Fibroblast of skin of right biceps (primary cell): ENCODE measurements at regions not wholly inside any gene's neighbourhood (a gene's known extent, or its start where the extent isn't known, plus 50 kb on each side); places are given as distances from the start of the nearest gene placed in this dataset.
A peak's percentile ranks its signal among the peaks of the same experiment; 100 is the strongest.
"Not testable (repeated sequence)": the region's sequence is repeated elsewhere in the genome, so short reads cannot be mapped to it uniquely, and the experiment has no call there.

Experiments
- DNase-seq: peaks from one replicate; pipeline ENCODE4 v3.0.0-alpha.2; 2013

DNA sequence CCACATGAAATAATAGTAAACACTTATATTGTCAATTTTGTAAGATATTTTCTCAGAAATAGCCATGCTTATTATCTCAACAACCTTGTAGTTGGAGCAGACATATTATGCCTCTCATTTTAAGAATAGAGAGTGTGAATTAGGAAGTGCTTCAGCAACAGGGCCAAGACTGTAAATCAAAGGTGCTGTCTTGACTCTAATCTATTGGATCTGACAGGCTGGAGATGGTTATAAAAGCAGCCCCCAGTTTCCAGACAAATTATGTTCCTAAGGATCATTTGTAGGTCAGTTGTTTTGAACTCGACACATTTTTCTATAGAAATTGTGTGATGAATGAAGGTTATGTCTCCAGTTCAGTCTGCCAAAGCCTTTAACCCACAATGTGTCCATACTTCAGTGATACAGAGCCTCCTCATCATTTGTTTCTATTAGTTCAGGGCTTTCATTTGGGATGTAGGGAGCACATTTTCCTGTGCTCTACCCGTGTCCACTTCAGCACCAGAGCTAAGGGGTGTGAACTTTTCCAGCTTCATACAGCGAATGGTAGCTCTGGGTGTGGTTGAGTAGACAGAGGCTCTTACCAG lies 284.8 kb upstream of the FBXO33 start:
- no peak for DNase-seq

DNA sequence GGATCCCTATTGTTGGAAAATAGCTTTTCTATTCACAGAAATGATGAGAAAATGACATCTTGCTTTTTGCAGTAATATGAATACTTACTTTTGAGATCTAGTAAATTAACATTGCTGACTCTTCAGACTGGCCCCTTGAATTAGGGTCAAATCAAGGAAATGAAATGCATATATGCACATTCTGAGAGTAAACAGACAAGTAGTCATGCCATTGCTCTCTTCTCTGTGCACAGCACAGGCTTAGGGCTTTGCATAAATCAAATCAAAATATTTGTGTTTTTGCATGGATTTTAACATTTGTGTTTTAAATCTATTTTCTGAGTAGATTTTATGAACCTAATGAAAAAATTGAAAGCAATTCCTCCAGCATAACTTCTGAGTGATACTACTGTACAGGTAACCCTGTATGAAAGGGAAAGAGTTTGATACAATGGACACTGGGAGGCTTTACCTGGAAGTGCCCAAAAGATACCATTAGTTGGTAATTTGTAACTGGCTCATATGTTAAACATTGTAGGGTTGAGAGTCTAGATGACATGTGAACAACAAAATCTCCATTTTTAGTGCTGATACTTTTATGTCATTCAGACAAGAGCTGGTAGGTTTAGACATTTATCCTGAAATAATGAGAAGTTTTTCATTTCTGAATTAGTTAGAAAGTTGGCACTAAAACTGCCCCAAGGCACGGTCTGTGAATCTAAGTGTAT lies 280.2 kb upstream of the FBXO33 start:
- no peak for DNase-seq

DNA sequence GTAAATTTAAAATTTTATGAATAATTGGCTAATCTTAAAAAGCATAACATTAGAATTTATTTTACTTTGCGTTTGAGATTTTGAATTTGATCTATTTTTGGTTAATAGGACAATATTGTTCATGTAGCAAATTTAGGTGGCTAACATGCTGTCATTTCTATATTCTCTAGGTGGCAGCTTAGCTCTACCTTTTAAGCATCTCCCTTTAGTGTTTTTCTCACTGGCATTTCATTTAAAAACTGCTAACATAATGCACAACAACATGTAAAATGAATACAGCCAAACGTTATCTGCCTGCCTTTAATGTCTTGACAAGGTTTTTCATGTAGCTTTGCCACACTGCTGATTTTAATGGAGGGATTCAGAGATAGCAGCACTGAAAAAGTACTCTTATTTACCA lies 272.4 kb upstream of the FBXO33 start:
- DNase-seq, result no peak

DNA sequence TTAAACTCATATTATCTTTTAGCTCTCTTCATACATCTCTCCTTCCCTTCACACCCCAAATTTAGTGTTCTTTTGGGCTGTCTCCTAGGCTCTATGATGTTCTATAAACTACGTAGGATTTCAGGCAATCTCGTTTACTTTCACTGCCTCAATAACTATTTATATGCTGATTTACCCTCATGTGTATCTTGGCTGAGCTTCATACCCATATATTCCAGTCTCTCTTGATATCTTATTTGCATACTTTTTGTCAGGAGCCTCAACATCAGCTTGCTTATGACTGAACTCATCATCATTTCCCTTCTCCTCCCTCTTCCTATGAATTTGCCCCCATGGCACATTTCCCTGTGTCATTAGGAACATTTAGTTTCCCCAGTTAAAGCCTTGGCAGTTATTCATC lies 262.1 kb upstream of the FBXO33 start:
- DNase-seq, result no peak

DNA sequence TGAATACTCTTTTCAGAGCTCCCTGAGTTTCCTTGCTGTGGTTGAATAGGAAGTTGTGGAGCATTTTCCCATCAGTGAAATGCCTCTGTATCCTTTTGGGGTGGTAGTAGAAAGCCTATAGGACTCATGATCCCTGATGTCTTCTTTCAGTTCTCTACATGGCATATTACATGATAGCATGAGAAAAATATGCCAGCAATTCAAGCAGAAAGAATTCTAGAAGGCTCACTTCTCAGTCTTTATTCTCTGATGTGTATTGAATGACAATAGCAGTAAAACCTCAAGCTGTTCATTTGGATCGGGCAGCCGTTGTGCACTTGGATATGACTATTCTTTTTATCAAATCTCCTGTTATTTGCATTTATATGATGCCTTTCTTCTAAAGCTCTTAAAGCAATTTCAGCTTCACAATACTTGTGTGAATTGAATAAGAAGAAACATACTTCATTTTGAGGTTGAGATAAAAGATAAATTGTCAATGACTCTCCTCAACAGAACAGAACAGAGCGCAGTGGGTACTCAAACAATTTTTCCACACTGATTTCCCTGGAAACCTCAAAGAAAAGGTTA lies 251.5 kb upstream of the FBXO33 start:
- peak; percentile 48 for DNase-seq

DNA sequence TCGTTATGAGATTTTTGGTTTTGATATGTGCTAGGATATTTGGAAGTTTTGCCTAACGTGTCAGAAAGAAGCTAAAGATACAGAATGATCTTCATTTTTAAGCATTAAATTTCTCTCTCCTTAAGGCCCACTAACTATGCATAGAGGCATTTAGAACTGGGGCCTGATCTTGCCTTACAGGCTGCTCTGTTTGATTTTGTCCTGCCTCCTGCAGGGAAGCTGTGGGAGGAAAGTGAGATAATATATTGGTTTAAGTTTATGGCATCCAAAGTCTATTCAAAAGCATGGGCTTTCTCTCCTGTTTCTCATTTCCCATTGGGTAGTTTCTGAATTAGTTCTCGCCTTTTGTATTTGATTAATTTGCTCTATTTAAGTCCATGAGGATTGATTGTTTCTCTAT lies 250.3 kb upstream of the FBXO33 start:
- DNase-seq, result no peak

DNA sequence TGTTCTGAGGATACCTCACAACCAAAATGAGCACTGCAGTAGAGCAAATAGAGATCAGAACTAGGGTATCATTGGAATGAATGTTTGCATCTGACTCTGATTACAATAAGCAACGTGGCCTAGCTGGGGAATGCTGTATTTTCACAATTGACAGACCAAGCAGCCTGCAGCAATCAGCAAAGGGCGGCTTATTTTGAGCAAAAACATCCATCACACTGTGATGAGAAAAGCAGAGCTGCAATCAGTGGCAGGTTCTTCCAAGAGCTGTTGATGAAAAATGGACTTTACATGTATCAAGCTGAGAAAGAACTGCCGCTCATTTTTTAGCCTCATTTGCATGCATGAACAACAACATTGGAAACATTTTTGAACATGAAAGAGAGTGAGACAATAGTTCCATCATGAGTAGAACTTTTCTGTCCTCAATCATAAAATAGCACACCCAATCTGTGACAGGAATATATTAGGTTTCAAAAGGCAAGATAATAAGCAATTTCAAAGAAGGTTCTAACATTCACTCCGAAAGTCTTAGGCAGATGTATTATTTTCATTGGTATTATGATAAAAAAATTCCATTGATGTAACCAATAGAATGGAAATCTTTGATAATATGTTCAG lies 249.7 kb upstream of the FBXO33 start:
- DNase-seq, result no peak

DNA sequence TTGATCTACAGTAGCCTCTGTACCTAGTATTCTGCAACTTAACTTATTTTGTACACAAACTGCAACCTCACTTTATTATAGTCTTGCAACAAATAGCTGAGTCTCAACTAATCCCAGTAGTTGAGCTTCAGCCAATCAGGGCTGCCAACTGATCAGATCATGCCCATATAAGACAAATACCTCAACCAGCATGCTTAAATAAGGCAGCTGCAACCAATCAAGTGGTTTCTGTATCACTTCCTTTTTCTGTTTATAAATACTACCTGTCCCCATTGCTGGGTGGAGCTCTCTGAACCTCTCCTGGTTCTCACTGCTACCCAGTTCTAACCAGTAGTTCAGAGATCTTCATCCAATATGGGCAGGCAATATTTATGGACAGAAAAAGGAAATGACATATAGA lies 248.5 kb upstream of the FBXO33 start:
- no peak for DNase-seq

DNA sequence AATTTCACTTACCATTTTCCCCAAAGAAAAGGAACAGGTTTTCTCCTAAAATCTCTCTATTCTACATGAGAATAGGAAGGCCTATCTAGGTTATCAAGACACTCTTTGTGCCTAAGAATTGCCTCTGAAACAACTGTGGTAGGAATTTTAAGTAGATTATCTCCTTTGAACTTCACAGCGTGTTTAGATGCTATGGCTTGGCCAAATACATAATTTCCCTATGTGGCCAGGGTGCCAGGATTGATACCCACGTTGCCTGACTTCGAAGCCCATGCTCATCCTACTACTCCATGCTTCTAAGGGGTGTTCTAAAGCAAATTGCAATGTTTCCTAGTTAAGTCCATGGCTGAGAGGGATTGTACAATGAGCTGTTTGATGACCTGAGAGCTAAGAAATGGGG lies 241.5 kb upstream of the FBXO33 start:
- peak; percentile 9 for DNase-seq

DNA sequence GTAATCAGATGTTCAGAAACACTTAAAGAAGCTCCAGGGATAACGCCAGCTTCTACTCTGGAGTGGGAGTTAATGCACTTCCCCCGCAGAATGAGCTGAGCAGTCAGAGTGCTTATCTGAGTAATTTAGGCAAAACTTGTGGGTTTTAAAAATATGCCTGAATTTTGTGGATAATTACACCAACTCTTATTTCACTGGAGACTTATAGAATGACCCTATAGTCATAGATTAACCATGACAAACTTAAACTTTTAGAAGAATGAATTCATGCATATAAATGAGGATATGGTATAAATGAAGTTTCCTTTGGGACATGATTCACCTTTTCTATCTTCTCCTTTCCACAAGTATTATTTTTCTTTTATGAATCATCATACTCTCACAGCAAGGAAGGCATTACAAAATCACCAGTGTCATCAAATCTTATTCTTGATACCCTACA lies 241.1 kb upstream of the FBXO33 start:
- DNase-seq, result peak; percentile 92

DNA sequence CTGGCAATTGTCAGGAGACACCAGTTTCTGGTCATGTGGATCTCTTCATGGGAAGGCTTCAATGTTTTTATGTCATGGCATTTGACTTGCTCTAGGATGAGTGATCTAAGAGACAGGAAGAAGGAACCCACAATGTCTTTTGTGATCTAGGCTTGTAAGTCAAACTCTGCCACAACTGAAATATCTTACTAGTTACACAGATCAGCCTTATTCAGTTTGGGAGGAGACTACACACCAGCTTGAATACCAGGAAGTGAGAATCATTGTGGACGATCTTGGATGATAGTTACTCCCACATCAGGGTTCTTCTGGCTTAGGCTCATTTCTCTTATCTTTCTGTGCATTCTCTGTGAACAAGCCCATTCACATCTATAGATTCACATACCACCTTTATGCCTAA lies 236.2 kb upstream of the FBXO33 start:
- peak; percentile 35 for DNase-seq

DNA sequence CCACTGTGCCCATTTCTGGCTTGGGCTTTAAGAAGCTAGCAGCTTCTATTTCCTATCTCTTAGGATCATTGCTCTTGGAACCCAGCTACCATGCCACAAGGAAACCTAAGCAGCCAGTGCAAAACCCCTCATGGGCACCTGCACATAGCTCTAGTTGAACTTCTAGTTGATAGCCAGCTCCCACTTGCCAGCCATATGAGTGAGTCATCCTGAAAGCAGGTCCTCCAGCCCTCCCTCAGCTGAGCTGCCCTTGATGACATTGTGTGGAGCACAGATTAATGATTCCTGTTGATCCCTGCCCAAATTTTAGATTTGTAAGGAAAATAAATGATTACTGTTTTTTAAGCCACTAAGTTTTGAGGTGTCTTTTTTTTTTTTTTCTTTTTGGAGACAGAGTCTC lies 234.2 kb upstream of the FBXO33 start:
- peak; percentile 39 for DNase-seq

DNA sequence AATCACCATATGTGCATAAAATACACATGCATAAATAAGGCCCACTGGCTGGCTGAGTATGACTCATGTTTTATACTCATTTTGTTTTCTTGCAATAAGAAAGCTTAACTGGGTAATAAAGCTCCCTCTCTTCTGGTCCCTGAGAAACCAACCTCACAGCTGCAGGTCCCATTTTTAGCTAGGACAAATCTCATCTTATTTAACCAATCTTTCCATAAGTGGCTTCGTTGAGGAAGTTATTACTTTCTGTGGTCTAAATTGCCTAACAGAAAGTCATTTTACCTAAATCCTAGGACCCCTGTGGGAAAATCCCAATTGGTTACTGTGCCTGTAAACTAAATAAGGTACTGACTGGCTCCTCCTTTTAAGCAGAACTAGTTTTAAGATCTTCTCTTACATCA lies 232.8 kb upstream of the FBXO33 start:
- DNase-seq, result peak; percentile 24

DNA sequence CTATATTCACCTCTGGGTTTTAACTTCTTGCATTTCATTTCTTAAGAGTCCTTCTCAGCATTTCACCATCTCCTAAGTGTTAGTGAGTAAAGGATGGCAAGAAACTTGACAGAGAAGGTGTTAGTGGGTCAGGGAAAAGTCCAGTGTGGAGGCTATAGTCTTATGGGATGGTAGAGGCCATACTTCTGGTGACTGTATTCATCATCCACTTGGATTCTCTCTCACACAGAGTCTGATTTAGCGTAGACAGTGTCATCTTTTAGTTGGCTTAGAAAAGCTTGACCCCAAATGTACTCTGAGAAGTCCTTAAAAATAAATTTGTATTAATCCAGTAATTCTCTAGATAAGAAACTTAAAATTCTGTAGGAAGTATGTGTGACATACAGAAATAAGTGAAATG lies 232.4 kb upstream of the FBXO33 start:
- DNase-seq, result no peak

DNA sequence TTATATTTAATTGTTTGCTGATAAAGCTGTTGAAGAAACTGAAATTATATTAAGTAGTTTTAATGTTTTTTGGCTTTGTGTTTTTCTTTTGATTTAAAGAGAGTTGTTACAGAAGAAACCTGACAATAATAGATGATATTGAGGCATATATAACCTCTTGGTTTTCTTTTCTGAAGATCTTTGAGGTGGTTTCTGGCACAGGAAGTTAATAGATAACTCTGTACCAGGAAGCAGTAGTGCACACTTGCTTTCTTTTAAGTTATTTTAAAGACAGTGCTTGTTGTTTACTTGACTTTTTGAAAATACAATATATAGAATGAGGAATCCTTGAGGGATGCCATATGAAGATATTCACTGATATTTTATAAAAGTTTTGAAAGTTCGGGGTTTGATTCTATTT lies 209.0 kb upstream of the FBXO33 start:
- no peak for DNase-seq

DNA sequence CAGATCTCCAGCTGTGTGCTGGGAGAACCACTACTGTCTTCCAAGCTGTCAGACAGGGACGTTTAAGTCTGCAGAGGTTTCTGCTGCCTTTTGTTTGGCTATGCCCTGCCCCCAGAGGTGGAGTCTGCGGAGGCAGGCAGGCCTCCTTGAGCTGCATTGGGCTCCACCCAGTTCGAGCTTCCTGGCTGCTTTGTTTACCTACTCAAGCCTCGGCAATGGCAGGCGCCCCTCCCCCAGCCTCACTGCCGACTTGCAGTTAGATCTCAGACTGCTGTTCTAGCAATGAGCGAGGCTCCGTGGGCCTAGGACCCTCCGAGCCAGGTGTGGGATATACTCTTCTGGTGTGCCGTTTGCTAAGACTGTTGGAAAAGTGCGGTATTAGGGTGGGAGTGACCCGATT lies 206.8 kb upstream of the FBXO33 start:
- not testable (repeated sequence) for DNase-seq

DNA sequence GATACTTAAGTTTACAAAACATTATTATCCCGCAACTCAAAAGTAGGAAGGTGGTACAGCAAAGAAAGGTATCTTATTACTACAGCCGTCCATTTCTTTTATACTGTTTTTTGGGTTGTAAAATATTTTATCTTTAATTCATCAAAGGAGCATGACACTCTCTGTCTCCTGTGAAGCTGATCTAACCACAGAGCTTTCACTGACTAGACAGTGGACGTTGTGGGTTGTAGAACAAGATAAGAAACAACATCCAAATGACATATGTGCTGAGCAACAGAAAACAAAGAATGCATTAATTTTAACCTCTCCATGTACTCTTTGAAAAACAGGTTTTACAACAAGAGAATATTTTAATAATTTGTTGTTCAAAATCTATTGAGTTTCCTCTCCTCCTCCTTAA lies 195.9 kb upstream of the FBXO33 start:
- DNase-seq, result no peak

DNA sequence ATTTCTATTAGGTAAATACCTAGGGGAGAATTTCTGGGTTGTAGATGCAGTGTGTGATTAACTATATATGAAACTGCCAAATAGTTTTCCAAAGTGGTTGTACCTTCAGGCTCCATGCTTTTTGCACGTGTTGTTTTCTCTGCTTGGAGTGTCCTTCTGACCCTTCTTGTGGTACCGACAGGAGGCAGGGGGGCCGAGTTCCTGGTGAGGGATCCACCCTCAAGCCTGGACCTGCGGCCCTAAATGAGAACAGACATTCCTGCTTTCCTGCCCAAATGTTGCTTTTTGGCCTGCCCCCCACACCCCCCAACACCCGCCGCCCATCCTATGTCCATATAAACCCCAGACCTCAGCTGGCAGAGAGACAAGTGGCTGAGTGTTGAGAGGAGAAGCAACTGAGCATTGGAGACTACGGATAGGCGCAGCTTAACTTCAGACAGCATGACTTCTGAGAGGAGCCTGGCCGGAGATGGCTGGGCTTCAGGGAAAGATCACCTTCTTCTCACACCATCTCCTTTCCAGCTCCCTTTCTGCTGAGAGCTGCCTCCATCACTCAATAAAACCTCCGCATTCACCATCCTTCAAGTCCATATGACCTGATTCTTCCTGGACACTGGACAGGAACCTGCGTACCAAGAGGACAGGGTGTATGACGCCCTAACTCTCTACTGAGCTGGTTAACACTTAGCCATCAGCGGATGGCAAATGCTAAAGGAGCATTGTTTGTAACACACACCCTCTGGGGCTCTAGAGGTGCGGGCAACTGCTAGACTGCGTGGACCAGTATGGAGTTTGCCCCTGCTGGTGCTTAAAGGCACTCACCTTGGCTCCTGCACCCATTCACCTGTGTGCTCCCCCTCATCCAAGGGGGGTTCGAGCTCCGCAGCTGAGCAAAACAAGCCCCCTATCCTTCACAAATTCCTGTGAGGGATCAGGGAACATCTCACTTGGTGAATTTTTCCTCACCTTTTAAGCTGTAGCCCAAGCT lies 194.7 kb upstream of the FBXO33 start:
- no peak for DNase-seq

DNA sequence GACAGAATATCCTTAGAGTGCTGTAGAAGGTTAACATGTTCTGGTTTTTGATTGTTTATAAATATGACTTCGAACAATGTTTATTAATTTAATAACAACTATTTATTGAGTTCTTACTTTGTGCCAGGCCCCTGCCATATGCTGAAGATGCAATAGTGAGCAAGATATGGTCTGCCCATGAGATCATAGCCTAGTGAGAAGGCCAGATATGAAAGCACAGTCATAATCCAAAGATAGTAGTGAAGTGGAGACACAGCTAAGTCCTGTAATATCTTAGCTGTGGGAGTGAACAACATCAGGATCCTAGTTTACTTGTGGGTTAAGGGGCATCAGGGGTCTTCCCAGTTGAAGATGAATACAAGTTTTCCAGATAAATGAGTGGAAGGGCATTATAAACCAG lies 189.4 kb upstream of the FBXO33 start:
- no peak for DNase-seq

DNA sequence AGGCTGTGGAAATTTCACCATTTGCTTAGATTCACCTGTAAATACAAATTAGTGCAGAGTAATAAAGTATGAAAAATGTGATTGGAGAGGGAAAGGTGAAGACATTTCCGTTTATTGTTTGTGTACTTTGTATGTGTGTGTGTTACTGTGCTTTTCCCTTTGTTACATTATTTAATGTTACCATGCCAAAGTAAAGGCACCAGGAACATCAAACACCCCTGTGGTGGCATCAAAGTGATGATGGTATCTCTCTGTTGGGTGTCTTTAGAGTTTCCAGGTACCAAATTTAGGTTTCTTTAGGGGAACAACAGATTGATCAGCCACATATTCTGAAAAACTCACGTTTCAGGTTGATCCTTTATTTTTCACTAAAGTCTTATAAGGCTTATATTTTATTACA lies 189.0 kb upstream of the FBXO33 start:
- DNase-seq, result no peak

DNA sequence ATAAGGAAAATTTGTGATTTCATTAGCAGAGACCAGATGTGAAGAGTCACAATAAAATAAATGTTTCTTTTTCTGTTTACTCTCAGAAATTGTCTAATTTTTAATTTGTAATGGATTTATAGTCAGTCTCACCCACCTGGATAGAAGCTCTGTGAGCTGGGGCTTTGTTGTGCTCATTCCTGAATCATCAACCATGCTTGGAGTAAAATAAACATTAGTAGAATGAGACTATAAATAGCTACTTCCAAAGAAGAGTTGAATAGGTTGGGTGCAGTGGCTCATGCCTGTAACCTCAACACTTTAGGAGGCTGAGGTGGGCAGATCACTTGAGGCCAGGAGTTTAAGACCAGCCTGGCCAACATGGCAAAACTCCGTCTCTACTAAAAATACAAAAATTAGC lies 185.3 kb upstream of the FBXO33 start:
- no peak for DNase-seq

DNA sequence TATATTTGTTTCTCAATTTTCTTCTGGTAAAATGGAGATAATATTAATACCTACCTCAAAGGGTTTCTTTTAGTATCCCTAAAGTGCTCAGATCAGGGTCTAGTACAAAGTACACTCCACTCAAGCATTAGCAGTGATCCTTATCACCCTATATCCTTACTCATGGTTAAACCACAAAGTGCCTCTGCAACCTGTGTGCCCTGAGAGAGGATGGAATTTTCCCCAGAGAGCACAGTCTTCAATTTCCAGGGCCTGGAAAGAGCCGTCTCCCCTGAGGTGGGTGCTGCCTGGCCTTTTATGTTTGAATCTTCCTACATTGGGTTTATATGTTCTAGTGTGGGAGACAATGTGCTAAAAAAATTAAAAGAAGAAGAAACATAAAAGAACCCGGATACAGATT lies 183.1 kb upstream of the FBXO33 start:
- DNase-seq, result no peak

DNA sequence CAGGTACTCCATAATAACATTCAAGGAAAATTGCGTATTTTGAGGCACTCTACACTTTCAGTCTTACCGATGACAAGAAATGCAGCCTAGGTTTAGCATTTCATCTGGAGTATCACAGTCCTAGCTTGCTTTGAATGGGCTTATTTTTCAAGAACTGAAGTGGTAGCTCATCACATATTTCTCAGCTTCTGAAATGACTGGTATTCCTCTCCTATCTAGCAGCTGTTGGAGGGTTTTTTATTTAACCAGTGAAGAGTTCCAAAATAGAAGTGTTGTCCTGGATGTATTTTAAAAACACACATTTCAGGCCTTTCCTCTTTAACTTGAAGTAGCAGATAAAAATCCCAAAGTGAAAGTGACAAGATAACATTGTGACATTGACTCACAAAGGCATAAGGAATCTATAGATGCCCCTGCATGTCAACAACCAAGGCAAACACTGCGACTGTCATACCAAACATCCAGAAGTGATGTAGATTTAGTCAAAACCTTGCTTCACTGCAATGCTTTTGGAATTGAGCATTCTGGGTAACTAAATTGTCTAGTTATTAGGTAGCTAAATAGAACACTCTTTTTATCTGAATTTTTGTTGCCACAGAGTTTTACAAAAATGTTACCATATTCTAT lies 182.2 kb upstream of the FBXO33 start:
- no peak for DNase-seq
